ENCODE measurements at regions not wholly inside any gene's neighbourhood (a gene's known extent, or its start where the extent isn't known, plus 50 kb on each side); places are given as distances from the start of the nearest gene placed in this dataset.

DNA sequence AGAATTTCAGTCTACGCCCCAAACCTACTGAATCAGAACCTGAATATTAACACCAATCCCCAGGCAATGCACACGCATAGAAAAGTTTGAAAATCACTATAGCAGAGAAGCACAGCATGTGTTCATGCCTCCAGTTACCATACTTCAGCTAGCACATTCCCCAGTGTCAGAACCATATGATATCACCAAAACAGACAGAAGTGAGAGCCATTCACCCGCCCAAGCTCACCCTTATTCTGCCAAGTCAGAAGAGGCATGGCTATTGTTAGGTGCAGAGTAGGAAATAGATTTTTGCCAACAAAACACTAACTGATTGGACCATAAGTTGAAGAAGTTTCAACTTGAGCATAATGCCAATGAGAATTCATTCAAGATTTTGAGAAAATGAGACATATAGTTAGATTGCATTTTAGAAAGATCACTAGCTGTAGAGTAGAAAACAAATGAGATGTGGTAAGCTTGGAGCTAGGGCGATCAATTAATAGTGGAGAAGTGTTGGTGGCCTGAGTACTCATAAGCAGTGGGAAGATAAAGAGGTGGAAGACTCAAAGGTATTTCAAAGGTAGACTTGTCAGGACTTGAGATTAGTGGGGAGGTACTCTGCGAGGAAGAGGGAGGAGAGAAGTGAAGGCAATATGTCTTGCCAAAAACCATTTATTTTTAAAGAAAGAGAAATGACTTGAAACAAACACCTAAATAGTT, 492.4 kb downstream of the SUCLA2 start:
- Mint-ChIP-seq H3K4me1 (no peaks in the 10 kb centered on the region), H3K36me3 (ENCODE audit: insufficient read depth) (no peaks in the 10 kb centered on the region), H3K27ac (ENCODE audit: low read depth) (no peak overlapping the region), H3K9me3 (peaks cover 5% of the 10 kb centered on the region), H3K27me3 (no peaks in the 10 kb centered on the region), H3K4me3 (no peak overlapping the region)
- no peak for ATAC-seq (replicated peaks; ENCODE audit: extremely low read depth, poor library complexity, severe bottlenecking)
- DNase-seq (ENCODE audit: low spot score in 2 of 2) = no peak

DNA sequence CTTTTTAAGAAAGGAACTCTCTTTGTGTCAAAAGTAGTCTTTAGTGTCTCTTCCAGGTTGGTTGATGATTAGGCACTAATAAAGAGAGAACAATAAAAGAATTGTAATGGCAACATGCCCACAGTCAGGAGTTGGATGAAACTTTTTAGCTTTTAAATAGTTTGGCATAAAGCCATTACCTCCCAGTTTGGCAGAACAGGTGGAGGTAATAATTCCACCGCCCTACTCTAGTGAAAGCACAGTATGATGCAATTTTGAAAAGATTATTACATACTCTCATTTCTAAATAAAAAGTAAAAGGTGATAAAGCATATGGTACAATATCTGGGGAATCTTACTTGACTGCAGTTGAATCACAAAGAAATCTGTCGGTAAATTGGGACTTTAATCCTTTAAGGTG, 497.6 kb downstream of the SUCLA2 start:
- H3K27ac Mint-ChIP-seq (ENCODE audit: low read depth) = no peak overlapping the region
- no peaks in the 10 kb centered on the region for H3K4me1 Mint-ChIP-seq
- no peak for DNase-seq (ENCODE audit: low spot score in 2 of 2)
- no peaks in the 10 kb centered on the region for H3K36me3 Mint-ChIP-seq (ENCODE audit: insufficient read depth)
- H3K4me3 Mint-ChIP-seq = no peak overlapping the region
- H3K27me3 Mint-ChIP-seq = no peaks in the 10 kb centered on the region
- no peak for ATAC-seq (replicated peaks; ENCODE audit: extremely low read depth, poor library complexity, severe bottlenecking)
- peaks cover 11% of the 10 kb centered on the region for H3K9me3 Mint-ChIP-seq

DNA sequence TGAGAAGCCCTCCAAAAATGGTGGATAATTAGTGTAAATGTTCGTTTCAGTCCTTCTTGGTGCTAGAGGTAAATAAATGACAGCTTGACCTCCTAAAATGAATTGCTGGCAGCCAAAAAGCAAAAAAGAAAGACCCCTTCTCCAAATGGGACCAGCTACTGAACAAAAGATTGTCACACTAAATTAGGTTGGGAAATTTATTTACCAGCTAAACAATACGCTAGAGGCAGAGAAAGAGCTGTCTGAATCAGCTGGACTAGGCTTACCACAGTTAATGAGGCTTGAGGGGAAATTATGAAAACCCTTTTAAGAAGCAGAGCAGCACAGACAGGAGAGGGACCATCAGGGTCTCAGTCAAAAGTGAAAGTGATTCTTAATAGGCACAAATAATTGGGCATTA, 498.9 kb downstream of the SUCLA2 start:
- peaks cover 15% of the 10 kb centered on the region for H3K9me3 Mint-ChIP-seq
- no peaks in the 10 kb centered on the region for H3K36me3 Mint-ChIP-seq (ENCODE audit: insufficient read depth)
- H3K4me1 Mint-ChIP-seq = no peaks in the 10 kb centered on the region
- H3K27ac Mint-ChIP-seq (ENCODE audit: low read depth) = no peak overlapping the region
- ATAC-seq (replicated peaks; ENCODE audit: extremely low read depth, poor library complexity, severe bottlenecking) = no peak
- H3K27me3 Mint-ChIP-seq = no peaks in the 10 kb centered on the region
- no peak for DNase-seq (ENCODE audit: low spot score in 2 of 2)
- H3K4me3 Mint-ChIP-seq = no peak overlapping the region

DNA sequence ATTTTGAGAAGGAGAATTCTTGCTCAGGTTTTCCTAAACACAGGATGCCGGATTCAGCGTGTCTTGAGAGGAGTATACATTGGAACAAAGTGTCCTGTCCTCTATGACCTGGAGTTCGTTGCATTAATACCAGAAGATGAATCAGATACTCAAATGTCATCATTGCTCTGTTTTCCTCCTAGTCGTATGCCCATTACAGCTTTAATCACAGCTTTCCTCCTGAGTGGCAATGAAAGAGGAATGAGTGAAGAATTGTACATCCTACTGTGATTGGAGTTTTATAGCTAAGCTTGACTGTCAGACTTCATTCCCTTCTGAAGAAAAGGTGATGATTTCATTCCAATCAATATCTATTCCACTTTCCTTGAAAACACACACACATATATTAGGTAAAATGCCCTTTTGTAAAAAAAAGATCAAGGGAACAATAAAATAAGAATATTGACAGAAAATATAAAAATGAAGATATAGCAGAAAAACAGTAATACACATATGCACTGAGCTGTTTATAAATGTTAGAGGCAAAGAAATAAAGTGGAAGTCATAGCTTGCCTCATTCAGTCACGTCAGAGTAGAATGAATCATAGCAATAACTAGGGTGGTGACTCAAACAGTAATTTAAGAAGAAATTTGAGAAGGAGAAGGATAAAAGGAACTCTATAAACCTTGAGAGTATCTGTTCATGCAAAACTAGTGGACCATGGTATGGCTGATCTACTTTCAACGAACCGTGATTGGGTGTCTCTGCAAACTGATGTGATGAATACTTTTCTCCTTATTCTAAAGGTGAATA, 501.5 kb downstream of the SUCLA2 start:
- Mint-ChIP-seq H3K4me1 (no peaks in the 10 kb centered on the region), H3K9me3 (peaks cover 15% of the 10 kb centered on the region), H3K27ac (ENCODE audit: low read depth) (no peak overlapping the region), H3K4me3 (no peak overlapping the region), H3K27me3 (no peaks in the 10 kb centered on the region), H3K36me3 (ENCODE audit: insufficient read depth) (no peaks in the 10 kb centered on the region)
- no peak for DNase-seq (ENCODE audit: low spot score in 2 of 2)
- ATAC-seq (replicated peaks; ENCODE audit: extremely low read depth, poor library complexity, severe bottlenecking) = no peak

DNA sequence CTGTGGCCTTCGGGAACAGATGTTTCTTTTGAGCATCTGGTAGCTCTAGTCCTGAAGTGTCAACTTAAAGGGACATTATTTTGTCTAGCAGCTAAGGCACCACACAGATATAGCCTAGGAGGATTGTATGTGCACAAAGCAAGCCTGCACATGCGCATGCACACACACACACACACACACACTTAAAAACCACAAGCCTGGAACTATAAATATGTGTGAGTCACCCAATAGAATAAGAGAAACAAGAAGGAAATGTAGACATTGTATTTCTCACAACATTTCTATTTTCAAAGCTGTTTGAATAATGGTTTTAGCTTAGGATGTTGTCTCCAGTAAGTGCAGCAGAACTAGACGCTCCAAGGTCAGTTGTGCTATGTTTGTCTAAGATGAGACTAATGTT, 516.5 kb downstream of the SUCLA2 start:
- ATAC-seq (replicated peaks; ENCODE audit: extremely low read depth, poor library complexity, severe bottlenecking) (no peak), DNase-seq (ENCODE audit: low spot score in 2 of 2) (no peak)
- no peaks in the 10 kb centered on the region for H3K9me3 Mint-ChIP-seq
- no peak overlapping the region for H3K27ac Mint-ChIP-seq (ENCODE audit: low read depth)
- H3K27me3 Mint-ChIP-seq = no peaks in the 10 kb centered on the region
- no peaks in the 10 kb centered on the region for H3K4me1 Mint-ChIP-seq
- no peak overlapping the region for H3K4me3 Mint-ChIP-seq
- no peaks in the 10 kb centered on the region for H3K36me3 Mint-ChIP-seq (ENCODE audit: insufficient read depth)

DNA sequence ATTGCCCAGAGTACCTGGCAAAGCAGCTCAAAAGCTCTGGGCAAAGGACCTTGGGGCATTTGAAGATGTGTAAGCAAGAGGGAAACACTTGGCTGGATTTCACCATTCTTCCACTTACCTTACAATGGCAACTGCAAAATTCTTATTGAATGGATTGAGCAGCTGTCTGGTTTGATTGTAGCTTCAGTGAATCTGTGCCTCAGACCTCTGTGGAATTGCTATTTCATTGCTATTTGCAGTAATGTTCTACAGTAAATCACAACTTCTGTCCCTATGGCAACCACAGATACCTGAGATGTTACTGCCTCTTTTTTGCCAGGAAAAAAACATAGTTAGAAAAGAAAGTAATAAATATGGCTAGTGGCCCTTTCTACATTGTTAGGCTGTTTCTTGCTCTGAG, 519.5 kb downstream of the SUCLA2 start:
- DNase-seq (ENCODE audit: low spot score in 2 of 2) (no peak), ATAC-seq (replicated peaks; ENCODE audit: extremely low read depth, poor library complexity, severe bottlenecking) (no peak)
- no peaks in the 10 kb centered on the region for H3K36me3 Mint-ChIP-seq (ENCODE audit: insufficient read depth)
- peaks cover 5% of the 10 kb centered on the region for H3K9me3 Mint-ChIP-seq
- H3K27me3 Mint-ChIP-seq = no peaks in the 10 kb centered on the region
- no peak overlapping the region for H3K27ac Mint-ChIP-seq (ENCODE audit: low read depth)
- H3K4me1 Mint-ChIP-seq = no peaks in the 10 kb centered on the region
- H3K4me3 Mint-ChIP-seq = no peak overlapping the region

DNA sequence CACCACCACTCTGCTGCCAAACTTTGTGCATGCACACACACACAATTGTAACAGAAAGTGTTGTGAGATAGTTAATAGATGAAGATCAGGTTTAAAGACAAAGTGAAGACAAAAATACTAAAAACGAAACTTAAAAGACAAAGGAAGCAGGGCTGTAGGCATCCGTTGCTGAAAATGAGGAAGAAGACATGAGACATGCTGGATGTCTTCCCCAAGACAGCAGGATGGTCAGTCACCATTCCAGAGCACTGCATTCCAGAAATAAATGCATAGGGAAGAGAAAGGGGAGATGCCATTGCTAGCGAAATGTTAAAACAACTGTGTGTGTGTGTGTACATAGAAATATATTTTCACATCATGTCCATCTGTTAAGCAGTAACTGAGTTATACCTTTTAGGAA, 520.1 kb downstream of the SUCLA2 start:
- DNase-seq (ENCODE audit: low spot score in 2 of 2) (no peak), ATAC-seq (replicated peaks; ENCODE audit: extremely low read depth, poor library complexity, severe bottlenecking) (no peak)
- Mint-ChIP-seq H3K4me3 (no peak overlapping the region), H3K36me3 (ENCODE audit: insufficient read depth) (no peaks in the 10 kb centered on the region), H3K9me3 (peaks cover 5% of the 10 kb centered on the region), H3K27me3 (no peaks in the 10 kb centered on the region), H3K4me1 (no peaks in the 10 kb centered on the region), H3K27ac (ENCODE audit: low read depth) (no peak overlapping the region)

DNA sequence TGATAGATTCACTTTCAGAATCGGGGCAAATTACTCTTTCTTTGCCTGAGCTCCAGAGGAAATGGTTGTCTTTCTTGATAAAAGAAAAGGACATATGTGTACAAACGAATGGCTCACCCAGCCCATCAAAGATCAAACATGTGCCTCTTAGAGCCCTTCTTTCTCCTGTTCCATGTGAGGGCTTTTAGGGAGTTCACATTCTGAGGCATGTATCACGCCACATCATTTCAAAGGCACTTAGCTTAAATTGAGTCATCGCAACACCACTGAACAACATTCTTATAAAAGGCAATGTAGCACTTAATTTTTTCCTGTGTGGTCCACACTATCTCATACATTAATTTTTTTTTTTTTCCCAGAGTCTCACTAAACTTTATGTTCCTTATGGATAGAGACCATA, 521.0 kb downstream of the SUCLA2 start:
- no peaks in the 10 kb centered on the region for H3K27me3 Mint-ChIP-seq
- ATAC-seq (replicated peaks; ENCODE audit: extremely low read depth, poor library complexity, severe bottlenecking) (no peak), DNase-seq (ENCODE audit: low spot score in 2 of 2) (no peak)
- no peaks in the 10 kb centered on the region for H3K36me3 Mint-ChIP-seq (ENCODE audit: insufficient read depth)
- H3K9me3 Mint-ChIP-seq = peaks cover 5% of the 10 kb centered on the region
- H3K4me1 Mint-ChIP-seq = no peaks in the 10 kb centered on the region
- no peak overlapping the region for H3K4me3 Mint-ChIP-seq
- H3K27ac Mint-ChIP-seq (ENCODE audit: low read depth) = no peak overlapping the region

DNA sequence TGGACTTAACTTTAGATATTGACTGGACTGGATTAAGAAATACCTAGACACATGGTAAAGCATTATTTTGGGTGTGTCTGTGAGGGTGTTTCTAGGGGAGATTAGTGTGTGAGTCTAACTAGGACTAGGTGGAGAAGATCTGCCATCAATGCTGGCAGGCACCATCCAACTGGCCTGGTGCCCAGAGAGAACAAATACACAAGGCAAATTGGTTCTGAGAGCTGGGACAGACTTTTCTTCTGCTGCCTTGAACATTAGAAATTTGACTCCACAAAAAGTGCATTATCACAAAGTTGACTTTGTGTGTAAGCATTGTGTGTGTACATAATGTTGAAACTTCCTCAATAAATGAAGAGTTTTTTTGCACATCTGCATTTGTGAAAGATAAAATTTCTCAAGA, 522.1 kb downstream of the SUCLA2 start:
- peaks cover 5% of the 10 kb centered on the region for H3K9me3 Mint-ChIP-seq
- DNase-seq (ENCODE audit: low spot score in 2 of 2) (no peak), ATAC-seq (replicated peaks; ENCODE audit: extremely low read depth, poor library complexity, severe bottlenecking) (no peak)
- no peak overlapping the region for H3K4me3 Mint-ChIP-seq
- no peak overlapping the region for H3K27ac Mint-ChIP-seq (ENCODE audit: low read depth)
- no peaks in the 10 kb centered on the region for H3K36me3 Mint-ChIP-seq (ENCODE audit: insufficient read depth)
- H3K4me1 Mint-ChIP-seq = no peaks in the 10 kb centered on the region
- no peaks in the 10 kb centered on the region for H3K27me3 Mint-ChIP-seq

DNA sequence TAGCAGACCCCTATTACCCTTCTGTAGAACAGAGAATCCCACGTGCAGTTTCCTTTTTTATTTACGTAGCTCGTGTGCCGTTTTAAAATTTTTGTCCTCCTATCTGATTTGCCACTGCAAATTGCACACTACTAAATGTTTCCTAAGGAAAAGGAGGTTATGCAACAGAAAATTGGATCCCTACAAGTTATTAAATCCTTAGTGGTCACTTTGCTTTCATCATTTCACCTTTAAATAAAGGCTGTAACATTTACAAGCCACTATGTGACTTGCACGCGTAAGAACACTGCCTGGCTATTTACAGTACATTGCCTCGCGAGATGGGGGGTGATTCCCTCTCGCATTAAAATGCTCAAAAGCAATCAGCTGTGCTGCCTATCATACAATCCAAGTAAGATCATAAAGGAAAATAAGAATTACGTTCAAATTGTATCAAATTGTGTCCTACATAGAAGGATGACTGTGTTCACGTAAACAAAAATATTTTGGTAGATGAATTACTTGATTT, 525.6 kb downstream of the SUCLA2 start:
- H3K27ac Mint-ChIP-seq (ENCODE audit: low read depth) = no peak overlapping the region
- peaks cover 5% of the 10 kb centered on the region for H3K9me3 Mint-ChIP-seq
- H3K4me3 Mint-ChIP-seq = no peak overlapping the region
- no peaks in the 10 kb centered on the region for H3K36me3 Mint-ChIP-seq (ENCODE audit: insufficient read depth)
- ATAC-seq (replicated peaks; ENCODE audit: extremely low read depth, poor library complexity, severe bottlenecking) (no peak), DNase-seq (ENCODE audit: low spot score in 2 of 2) (no peak)
- H3K27me3 Mint-ChIP-seq = no peaks in the 10 kb centered on the region
- no peaks in the 10 kb centered on the region for H3K4me1 Mint-ChIP-seq

DNA sequence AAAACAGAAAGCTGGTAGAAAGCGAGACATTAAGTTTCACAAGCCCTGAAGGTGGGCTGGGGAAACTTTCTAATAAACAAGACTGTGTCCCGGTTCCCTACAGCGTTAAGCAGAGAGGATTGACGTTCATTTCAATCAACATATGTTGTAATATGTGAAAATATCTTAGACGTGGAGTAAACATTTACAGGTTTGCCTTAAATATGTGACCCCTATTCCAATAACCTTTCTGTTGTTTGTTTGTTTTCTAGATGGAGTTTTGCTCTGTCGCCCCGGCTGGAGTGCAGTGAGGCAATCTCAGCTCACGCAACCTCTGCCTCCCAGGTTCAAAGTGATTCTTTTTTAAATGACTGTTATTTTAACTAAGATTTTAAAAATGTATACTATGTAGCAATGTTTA, 526.2 kb downstream of the SUCLA2 start:
- Mint-ChIP-seq H3K27ac (ENCODE audit: low read depth) (no peak overlapping the region), H3K4me3 (no peak overlapping the region), H3K4me1 (no peaks in the 10 kb centered on the region), H3K27me3 (no peaks in the 10 kb centered on the region), H3K36me3 (ENCODE audit: insufficient read depth) (no peaks in the 10 kb centered on the region), H3K9me3 (peaks cover 8% of the 10 kb centered on the region)
- DNase-seq (ENCODE audit: low spot score in 2 of 2) (no peak), ATAC-seq (replicated peaks; ENCODE audit: extremely low read depth, poor library complexity, severe bottlenecking) (no peak)

DNA sequence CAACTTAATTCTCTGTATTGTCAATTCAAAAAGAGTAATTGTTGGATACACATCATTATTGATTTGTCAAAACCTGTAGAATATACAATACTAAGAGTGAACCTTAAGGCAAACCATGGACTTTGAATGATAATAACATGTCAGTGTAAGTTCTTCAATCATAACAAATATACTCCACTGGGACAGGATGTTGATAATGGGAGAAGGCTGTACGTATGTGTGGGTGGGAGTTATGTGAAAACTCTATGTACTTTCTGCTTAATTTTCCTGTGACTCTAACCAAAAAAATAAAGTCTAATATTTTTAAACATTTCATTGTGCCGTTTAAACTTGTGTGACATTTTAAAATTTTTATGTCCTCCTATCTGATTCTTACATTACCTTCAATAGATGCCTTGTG, 526.7 kb downstream of the SUCLA2 start:
- Mint-ChIP-seq H3K4me3 (no peak overlapping the region), H3K4me1 (no peaks in the 10 kb centered on the region), H3K36me3 (ENCODE audit: insufficient read depth) (no peaks in the 10 kb centered on the region), H3K9me3 (peaks cover 11% of the 10 kb centered on the region), H3K27ac (ENCODE audit: low read depth) (no peak overlapping the region), H3K27me3 (no peaks in the 10 kb centered on the region)
- ATAC-seq (replicated peaks; ENCODE audit: extremely low read depth, poor library complexity, severe bottlenecking) (no peak), DNase-seq (ENCODE audit: low spot score in 2 of 2) (no peak)

DNA sequence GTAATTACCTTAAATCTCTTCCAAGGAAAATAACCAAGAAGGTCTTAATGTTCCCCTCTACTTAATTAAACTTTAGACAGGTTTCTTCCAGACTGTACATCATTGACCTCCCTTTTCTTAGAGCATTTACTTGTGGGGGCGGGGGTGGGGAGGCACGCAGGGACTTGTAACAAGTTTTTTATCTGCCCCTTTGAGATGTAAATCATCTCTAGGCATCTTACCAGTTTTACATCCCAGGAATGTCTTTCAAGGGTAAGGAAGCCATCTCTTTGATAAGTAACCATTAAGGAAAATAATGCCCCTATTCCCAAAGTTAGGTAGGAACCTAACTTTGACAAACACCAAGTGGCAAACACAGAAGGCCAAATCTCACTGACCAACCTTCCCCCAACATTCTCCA, 528.6 kb downstream of the SUCLA2 start:
- no peak overlapping the region for H3K4me3 Mint-ChIP-seq
- peaks cover 11% of the 10 kb centered on the region for H3K9me3 Mint-ChIP-seq
- ATAC-seq (replicated peaks; ENCODE audit: extremely low read depth, poor library complexity, severe bottlenecking) (no peak), DNase-seq (ENCODE audit: low spot score in 2 of 2) (no peak)
- H3K4me1 Mint-ChIP-seq = no peaks in the 10 kb centered on the region
- no peaks in the 10 kb centered on the region for H3K27me3 Mint-ChIP-seq
- peaks cover 2% of the 10 kb centered on the region for H3K36me3 Mint-ChIP-seq (ENCODE audit: insufficient read depth)
- no peak overlapping the region for H3K27ac Mint-ChIP-seq (ENCODE audit: low read depth)

Data from central memory CD8-positive, alpha-beta T cell (primary cell).